HG02571 (cell line): ENCODE measurements at regions not wholly inside any gene's neighbourhood (a gene's known extent, or its start where the extent isn't known, plus 50 kb on each side); places are given as distances from the start of the nearest gene placed in this dataset.

Experiments
- ATAC-seq: cut with Tn5 transposase; IDR thresholded peaks from one replicate; pipeline ENCODE4 v1.9.1; 2021; ENCODE audit warnings: mild to moderate bottlenecking, moderate library complexity; ENCODE audit not compliant: unreplicated experiment

GRCh38 chr12:30874455-30875321, 51.9 kb upstream of the TSPAN11 start:
- ATAC-seq: no peak

GRCh38 chr12:30870491-30871265, 55.9 kb upstream of the TSPAN11 start:
- ATAC-seq: no peak

- no peak for ATAC-seq
Measured at GRCh38 chr12:30867415-30867814, 59.1 kb upstream of the TSPAN11 start.

GRCh38 chr12:30866256-30866655, 60.3 kb upstream of the TSPAN11 start:
- no peak for ATAC-seq

- ATAC-seq: no peak
Measured at GRCh38 chr12:30863839-30864238, 62.7 kb upstream of the TSPAN11 start.

GRCh38 chr12:30862486-30862885, 64.1 kb upstream of the TSPAN11 start:
- no peak for ATAC-seq

- no peak for ATAC-seq
Measured at GRCh38 chr12:30859226-30859625, 67.3 kb upstream of the TSPAN11 start.

GRCh38 chr12:30858471-30858870, 68.1 kb upstream of the TSPAN11 start:
- ATAC-seq: no peak

GRCh38 chr12:30853561-30854133, 72.9 kb upstream of the TSPAN11 start:
- ATAC-seq: no peak

GRCh38 chr12:30850684-30851083, 75.9 kb upstream of the TSPAN11 start:
- no peak for ATAC-seq

GRCh38 chr12:30847259-30847658, 79.3 kb upstream of the TSPAN11 start:
- ATAC-seq: no peak

GRCh38 chr12:30846776-30847175, 79.8 kb upstream of the TSPAN11 start:
- ATAC-seq: no peak

GRCh38 chr12:30845676-30846075, 80.9 kb upstream of the TSPAN11 start:
- no peak for ATAC-seq

GRCh38 chr12:30843211-30843610, 83.3 kb upstream of the TSPAN11 start:
- ATAC-seq: no peak

- no peak for ATAC-seq
Measured at GRCh38 chr12:30840715-30841114, 85.8 kb upstream of the TSPAN11 start.

GRCh38 chr12:30839643-30840220, 85.0 kb upstream of the CAPRIN2 start:
- no peak for ATAC-seq

- ATAC-seq: no peak
Measured at GRCh38 chr12:30837595-30837994, 82.8 kb upstream of the CAPRIN2 start.

- ATAC-seq: no peak
Measured at GRCh38 chr12:30836656-30837445, 82.1 kb upstream of the CAPRIN2 start.

GRCh38 chr12:30835216-30835615, 80.5 kb upstream of the CAPRIN2 start:
- ATAC-seq: no peak

GRCh38 chr12:30830751-30831150, 76.0 kb upstream of the CAPRIN2 start:
- no peak for ATAC-seq

GRCh38 chr12:30829876-30830275, 75.1 kb upstream of the CAPRIN2 start:
- no peak for ATAC-seq
